GM23338 (cell line): ENCODE measurements at regions not wholly inside any gene's neighbourhood (a gene's known extent, or its start where the extent isn't known, plus 50 kb on each side); places are given as distances from the start of the nearest gene placed in this dataset.

Experiments
- ATAC-seq: fragments of 200-7000 bp; cut with Tn5 transposase; 3 replicates; pipeline ENCODE4 v1.9.1; 2020
- DNase-seq: peaks from one replicate; pipeline ENCODE4 v3.0.0-alpha.2; 2015; ENCODE audit warnings: low spot score
- H2AFZ ChIP-seq: fragments of 200-600 bp; sonication (generic); 2 replicates; pipeline ENCODE4 v1.8.0; 2016; ENCODE audit warnings: antibody characterized with exemption, mild to moderate bottlenecking, moderate library complexity
- H3F3A ChIP-seq: fragments of 200-600 bp; sonication (generic); replicated peaks from 2 replicates; pipeline ENCODE4 v1.8.0; 2017; ENCODE audit warnings: antibody characterized with exemption, mixed run types, low read depth
- H3K27ac ChIP-seq: fragments of 200-600 bp; sonication (generic); 2 replicates; pipeline ENCODE4 v1.6.1; 2016; ENCODE audit warnings: low read depth
- H3K27me3 ChIP-seq: fragments of 200-600 bp; sonication (generic); 2 replicates; pipeline ENCODE4 v1.8.0; 2016; ENCODE audit warnings: mild to moderate bottlenecking, mixed run types, moderate library complexity; ENCODE audit not compliant: insufficient read depth
- H3K36me3 ChIP-seq: fragments of 200-600 bp; sonication (generic); 2 replicates; pipeline ENCODE4 v1.8.0; 2016; ENCODE audit warnings: mild to moderate bottlenecking; ENCODE audit not compliant: insufficient read depth
- H3K4me1 ChIP-seq: fragments of 200-600 bp; sonication (generic); 2 replicates; pipeline ENCODE4 v1.8.0; 2016; ENCODE audit warnings: mild to moderate bottlenecking, moderate library complexity; ENCODE audit not compliant: insufficient read depth
- H3K4me2 ChIP-seq: fragments of 200-600 bp; sonication (generic); 2 replicates; pipeline ENCODE4 v1.7.1; 2017; ENCODE audit warnings: mixed run types
- H3K4me3 ChIP-seq: fragments of 200-600 bp; sonication (generic); 2 replicates; pipeline ENCODE4 v1.6.1; 2016; ENCODE audit warnings: mixed run types
- H3K79me2 ChIP-seq: fragments of 200-600 bp; sonication (generic); replicated peaks from 2 replicates; pipeline ENCODE4 v1.8.0; 2017; ENCODE audit warnings: mild to moderate bottlenecking; ENCODE audit not compliant: insufficient read depth
- H3K9me2 ChIP-seq: fragments of 200-600 bp; sonication (generic); 2 replicates; pipeline ENCODE4 v1.8.0; 2017; ENCODE audit not compliant: insufficient read depth
- H4K20me1 ChIP-seq: fragments of 200-600 bp; sonication (generic); replicated peaks from 2 replicates; pipeline ENCODE4 v1.8.0; 2017; ENCODE audit warnings: mild to moderate bottlenecking; ENCODE audit not compliant: insufficient read depth
- H3K27ac Mint-ChIP-seq: 2 replicates; pipeline ENCODE4 v1.8.0; 2020; ENCODE audit warnings: inconsistent platforms, mild to moderate bottlenecking, moderate library complexity, mixed read lengths
- H3K27me3 Mint-ChIP-seq: 3 replicates; pipeline ENCODE4 v1.8.0; 2022; ENCODE audit warnings: low read depth, mild to moderate bottlenecking, moderate library complexity, mixed read lengths, inconsistent platforms; ENCODE audit not compliant: insufficient read depth, poor library complexity
- H3K36me3 Mint-ChIP-seq: 3 replicates; pipeline ENCODE4 v1.8.0; 2021; ENCODE audit warnings: low read depth, mild to moderate bottlenecking, inconsistent platforms, moderate library complexity, mixed read lengths
- H3K4me1 Mint-ChIP-seq: 3 replicates; pipeline ENCODE4 v1.8.0; 2020; ENCODE audit warnings: mild to moderate bottlenecking, inconsistent platforms, mixed read lengths
- H3K4me3 Mint-ChIP-seq: 3 replicates; pipeline ENCODE4 v1.8.0; 2021; ENCODE audit warnings: moderate library complexity, mild to moderate bottlenecking, inconsistent platforms, mixed read lengths
- H3K9me3 Mint-ChIP-seq: 3 replicates; pipeline ENCODE4 v1.8.0; 2020; ENCODE audit warnings: moderate library complexity, mild to moderate bottlenecking, inconsistent platforms, mixed read lengths
- ETS1 ChIP-seq: IDR thresholded peaks from 2 replicates; pipeline ENCODE4 v1.6.1; 2016; ENCODE audit warnings: antibody characterized with exemption
- EZH2 ChIP-seq: fragments of 200-600 bp; sonication (generic); IDR thresholded peaks from one replicate; pipeline ENCODE4 v1.8.0; 2017; ENCODE audit warnings: antibody characterized with exemption, mild to moderate bottlenecking, low read depth; ENCODE audit not compliant: unreplicated experiment
- EZH2phosphoT487 ChIP-seq: fragments of 200-600 bp; sonication (generic); IDR thresholded peaks from one replicate; pipeline ENCODE4 v1.8.1; 2018; ENCODE audit warnings: antibody characterized with exemption; ENCODE audit not compliant: unreplicated experiment
- JUNB ChIP-seq: IDR thresholded peaks from one replicate; pipeline ENCODE4 v1.6.1; 2016; ENCODE audit warnings: antibody characterized with exemption; ENCODE audit not compliant: unreplicated experiment
- NANOG ChIP-seq: IDR thresholded peaks from 2 replicates; pipeline ENCODE4 v1.6.1; 2016; ENCODE audit warnings: antibody characterized with exemption, borderline replicate concordance
- POLR2AphosphoS5 ChIP-seq: IDR thresholded peaks from 2 replicates; pipeline ENCODE4 v1.6.1; 2016; ENCODE audit warnings: antibody characterized with exemption, low read depth
- REST ChIP-seq: IDR thresholded peaks from one replicate; pipeline ENCODE4 v1.6.1; 2018; ENCODE audit warnings: antibody characterized with exemption; ENCODE audit not compliant: unreplicated experiment
- STAT1 ChIP-seq: IDR thresholded peaks from one replicate; pipeline ENCODE4 v1.6.1; 2016; ENCODE audit warnings: antibody characterized with exemption; ENCODE audit not compliant: unreplicated experiment
- ZNF114 ChIP-seq: fragments of 250-450 bp; sonication (Bioruptor Pico); IDR thresholded peaks from 2 replicates; pipeline ENCODE4 v1.5.0; 2020; ENCODE audit warnings: mild to moderate bottlenecking, moderate library complexity
- ZNF331 ChIP-seq: fragments of 250-450 bp; sonication (Bioruptor Pico); IDR thresholded peaks from 2 replicates; pipeline ENCODE4 v1.5.0; 2020; ENCODE audit warnings: low read depth, mild to moderate bottlenecking, moderate library complexity
- TF ChIP-seq, protein P1 (sequence below): fragments of 250-450 bp; sonication (Bioruptor Pico); IDR thresholded peaks from 2 replicates; pipeline ENCODE4 v1.5.0; 2020; ENCODE audit warnings: mild to moderate bottlenecking, moderate library complexity

- Mint-ChIP-seq H3K36me3 (no peaks in the 10 kb centered on the region), H3K4me3 (no peak overlapping the region), H3K4me1 (peaks cover 15% of the 10 kb centered on the region), H3K9me3 (no peaks in the 10 kb centered on the region), H3K27me3 (no peaks in the 10 kb centered on the region), H3K27ac (no peak overlapping the region)
- no peak for ATAC-seq
- Histone ChIP-seq H3K36me3 (no peaks in the 10 kb centered on the region), H2AFZ (no peak overlapping the region), H3K27me3 (no peaks in the 10 kb centered on the region), H3K4me1 (no peaks in the 10 kb centered on the region), H3K4me2 (no peak overlapping the region), H3K9me2 (no peaks in the 10 kb centered on the region), H3K27ac (no peak overlapping the region), H3K79me2 (no peaks in the 10 kb centered on the region), H3F3A (no peaks in the 10 kb centered on the region), H4K20me1 (no peaks in the 10 kb centered on the region), H3K4me3 (no peak overlapping the region)
- TF ChIP-seq ETS1 (no peak), REST (no peak), ZNF331 (CRISPR knock-in tag) (no peak), JUNB (no peak), STAT1 (no peak)
- no peak for DNase-seq
Measured at GRCh38 chr6:43876602-43877001, 106.6 kb downstream of the VEGFA start.

- H3K36me3 Mint-ChIP-seq, result no peaks in the 10 kb centered on the region
- no peak overlapping the region for H3K4me3 Mint-ChIP-seq
- Histone ChIP-seq H2AFZ (no peak overlapping the region), H3K79me2 (no peaks in the 10 kb centered on the region), H3K9me2 (no peaks in the 10 kb centered on the region), H3K27me3 (no peaks in the 10 kb centered on the region), H4K20me1 (no peaks in the 10 kb centered on the region), H3K4me2 (no peak overlapping the region), H3K27ac (no peak overlapping the region), H3K4me1 (no peaks in the 10 kb centered on the region), H3K36me3 (no peaks in the 10 kb centered on the region), H3F3A (no peaks in the 10 kb centered on the region), H3K4me3 (no peak overlapping the region)
- H3K27me3 Mint-ChIP-seq, result no peaks in the 10 kb centered on the region
- ATAC-seq, result no peak
- no peak overlapping the region for H3K27ac Mint-ChIP-seq
- peaks cover 15% of the 10 kb centered on the region for H3K4me1 Mint-ChIP-seq
- DNase-seq, result no peak
- no peaks in the 10 kb centered on the region for H3K9me3 Mint-ChIP-seq
- TF ChIP-seq, protein P1, sequence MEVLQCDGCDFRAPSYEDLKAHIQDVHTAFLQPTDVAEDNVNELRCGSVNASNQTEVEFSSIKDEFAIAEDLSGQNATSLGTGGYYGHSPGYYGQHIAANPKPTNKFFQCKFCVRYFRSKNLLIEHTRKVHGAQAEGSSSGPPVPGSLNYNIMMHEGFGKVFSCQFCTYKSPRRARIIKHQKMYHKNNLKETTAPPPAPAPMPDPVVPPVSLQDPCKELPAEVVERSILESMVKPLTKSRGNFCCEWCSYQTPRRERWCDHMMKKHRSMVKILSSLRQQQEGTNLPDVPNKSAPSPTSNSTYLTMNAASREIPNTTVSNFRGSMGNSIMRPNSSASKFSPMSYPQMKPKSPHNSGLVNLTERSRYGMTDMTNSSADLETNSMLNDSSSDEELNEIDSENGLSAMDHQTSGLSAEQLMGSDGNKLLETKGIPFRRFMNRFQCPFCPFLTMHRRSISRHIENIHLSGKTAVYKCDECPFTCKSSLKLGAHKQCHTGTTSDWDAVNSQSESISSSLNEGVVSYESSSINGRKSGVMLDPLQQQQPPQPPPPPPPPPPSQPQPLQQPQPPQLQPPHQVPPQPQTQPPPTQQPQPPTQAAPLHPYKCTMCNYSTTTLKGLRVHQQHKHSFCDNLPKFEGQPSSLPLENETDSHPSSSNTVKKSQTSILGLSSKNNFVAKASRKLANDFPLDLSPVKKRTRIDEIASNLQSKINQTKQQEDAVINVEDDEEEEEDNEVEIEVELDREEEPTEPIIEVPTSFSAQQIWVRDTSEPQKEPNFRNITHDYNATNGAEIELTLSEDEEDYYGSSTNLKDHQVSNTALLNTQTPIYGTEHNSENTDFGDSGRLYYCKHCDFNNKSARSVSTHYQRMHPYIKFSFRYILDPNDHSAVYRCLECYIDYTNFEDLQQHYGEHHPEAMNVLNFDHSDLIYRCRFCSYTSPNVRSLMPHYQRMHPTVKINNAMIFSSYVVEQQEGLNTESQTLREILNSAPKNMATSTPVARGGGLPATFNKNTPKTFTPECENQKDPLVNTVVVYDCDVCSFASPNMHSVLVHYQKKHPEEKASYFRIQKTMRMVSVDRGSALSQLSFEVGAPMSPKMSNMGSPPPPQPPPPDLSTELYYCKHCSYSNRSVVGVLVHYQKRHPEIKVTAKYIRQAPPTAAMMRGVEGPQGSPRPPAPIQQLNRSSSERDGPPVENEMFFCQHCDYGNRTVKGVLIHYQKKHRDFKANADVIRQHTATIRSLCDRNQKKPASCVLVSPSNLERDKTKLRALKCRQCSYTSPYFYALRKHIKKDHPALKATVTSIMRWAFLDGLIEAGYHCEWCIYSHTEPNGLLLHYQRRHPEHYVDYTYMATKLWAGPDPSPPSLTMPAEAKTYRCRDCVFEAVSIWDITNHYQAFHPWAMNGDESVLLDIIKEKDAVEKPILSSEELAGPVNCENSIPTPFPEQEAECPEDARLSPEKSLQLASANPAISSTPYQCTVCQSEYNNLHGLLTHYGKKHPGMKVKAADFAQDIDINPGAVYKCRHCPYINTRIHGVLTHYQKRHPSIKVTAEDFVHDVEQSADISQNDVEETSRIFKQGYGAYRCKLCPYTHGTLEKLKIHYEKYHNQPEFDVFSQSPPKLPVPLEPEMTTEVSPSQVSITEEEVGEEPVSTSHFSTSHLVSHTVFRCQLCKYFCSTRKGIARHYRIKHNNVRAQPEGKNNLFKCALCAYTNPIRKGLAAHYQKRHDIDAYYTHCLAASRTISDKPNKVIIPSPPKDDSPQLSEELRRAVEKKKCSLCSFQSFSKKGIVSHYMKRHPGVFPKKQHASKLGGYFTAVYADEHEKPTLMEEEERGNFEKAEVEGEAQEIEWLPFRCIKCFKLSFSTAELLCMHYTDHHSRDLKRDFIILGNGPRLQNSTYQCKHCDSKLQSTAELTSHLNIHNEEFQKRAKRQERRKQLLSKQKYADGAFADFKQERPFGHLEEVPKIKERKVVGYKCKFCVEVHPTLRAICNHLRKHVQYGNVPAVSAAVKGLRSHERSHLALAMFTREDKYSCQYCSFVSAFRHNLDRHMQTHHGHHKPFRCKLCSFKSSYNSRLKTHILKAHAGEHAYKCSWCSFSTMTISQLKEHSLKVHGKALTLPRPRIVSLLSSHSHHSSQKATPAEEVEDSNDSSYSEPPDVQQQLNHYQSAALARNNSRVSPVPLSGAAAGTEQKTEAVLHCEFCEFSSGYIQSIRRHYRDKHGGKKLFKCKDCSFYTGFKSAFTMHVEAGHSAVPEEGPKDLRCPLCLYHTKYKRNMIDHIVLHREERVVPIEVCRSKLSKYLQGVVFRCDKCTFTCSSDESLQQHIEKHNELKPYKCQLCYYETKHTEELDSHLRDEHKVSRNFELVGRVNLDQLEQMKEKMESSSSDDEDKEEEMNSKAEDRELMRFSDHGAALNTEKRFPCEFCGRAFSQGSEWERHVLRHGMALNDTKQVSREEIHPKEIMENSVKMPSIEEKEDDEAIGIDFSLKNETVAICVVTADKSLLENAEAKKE (CRISPR knock-in tag), result no peak
- TF ChIP-seq ZNF331 (CRISPR knock-in tag) (no peak), STAT1 (no peak), POLR2AphosphoS5 (no peak), ZNF114 (no peak), JUNB (no peak), EZH2phosphoT487 (no peak), EZH2 (no peak), NANOG (no peak)
Measured at GRCh38 chr6:43875849-43876572, 106.0 kb downstream of the VEGFA start.
